ENCODE measurements at regions not wholly inside any gene's neighbourhood (a gene's known extent, or its start where the extent isn't known, plus 50 kb on each side); places are given as distances from the start of the nearest gene placed in this dataset.
A peak's percentile ranks its signal among the peaks of the same experiment; 100 is the strongest.

DNA sequence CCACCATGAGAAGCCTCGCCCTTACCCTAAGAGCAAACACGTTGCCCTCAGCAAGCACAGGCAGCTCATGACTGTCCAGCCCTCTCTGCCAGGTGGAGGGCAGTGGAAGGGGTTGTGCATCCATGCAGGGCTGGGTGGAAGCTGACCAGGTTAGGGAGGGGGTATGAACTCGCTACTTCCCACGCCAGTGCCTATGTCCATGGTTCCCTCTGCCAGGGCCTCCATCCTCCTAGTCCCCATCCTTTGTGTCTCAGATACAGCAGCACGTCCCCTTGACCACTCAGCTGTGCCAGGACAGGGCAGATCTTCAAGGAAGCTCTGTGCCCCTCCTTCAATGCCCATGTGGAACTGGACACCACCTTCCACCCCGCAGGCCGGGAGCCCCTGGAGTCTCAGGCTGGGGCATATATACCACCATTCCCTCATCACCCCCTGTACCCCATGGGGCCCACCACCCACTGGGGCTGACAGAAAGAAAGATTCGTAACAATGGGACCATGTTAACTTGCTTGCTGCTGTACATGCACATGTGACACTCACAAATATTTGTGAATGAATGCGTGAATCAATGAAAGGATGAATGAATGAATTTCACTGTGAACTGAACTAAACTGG lies 90.7 kb downstream of the ANKRD60 start:
- TF ChIP-seq CTCF (conservative IDR thresholded peaks at IDR 0.05): no peak
- H3K9me3 ChIP-seq (ENCODE audit: control insufficient read depth, low read length): no peaks in the 10 kb centered on the region
- no peak overlapping the region for H3K27ac ChIP-seq (ENCODE audit: low read depth, low read length)
- Mint-ChIP-seq H3K27me3 (ENCODE audit: insufficient read depth) (peaks cover 45% of the 10 kb centered on the region), H3K9me3 (peaks cover 4% of the 10 kb centered on the region), H3K27ac (no peak overlapping the region), H3K4me3 (no peak overlapping the region), H3K36me3 (ENCODE audit: low read depth) (no peaks in the 10 kb centered on the region), H3K4me1 (peaks cover 14% of the 10 kb centered on the region)
- H3K4me3 ChIP-seq (ENCODE audit: low read length): no peak overlapping the region
- no peaks in the 10 kb centered on the region for H3K36me3 ChIP-seq (ENCODE audit: control insufficient read depth, insufficient read depth, low read length)
- no peaks in the 10 kb centered on the region for H3K27me3 ChIP-seq (ENCODE audit: control insufficient read depth, insufficient read depth, low read length, poor library complexity, severe bottlenecking)
- H3K4me1 ChIP-seq (ENCODE audit: control insufficient read depth, insufficient read depth, low read length): no peaks in the 10 kb centered on the region
- H3K9ac ChIP-seq (ENCODE audit: extremely low read depth, low read length, poor library complexity, severe bottlenecking): no peak overlapping the region
- WGBS, 2 experiments (ENCODE audit: insufficient coverage in 1 of 2, insufficient read length in 1 of 2): 90 to 94% methylated on average over 6 to 9 of the region's 9 CpGs
- DNase-seq: peak; percentile 24

DNA sequence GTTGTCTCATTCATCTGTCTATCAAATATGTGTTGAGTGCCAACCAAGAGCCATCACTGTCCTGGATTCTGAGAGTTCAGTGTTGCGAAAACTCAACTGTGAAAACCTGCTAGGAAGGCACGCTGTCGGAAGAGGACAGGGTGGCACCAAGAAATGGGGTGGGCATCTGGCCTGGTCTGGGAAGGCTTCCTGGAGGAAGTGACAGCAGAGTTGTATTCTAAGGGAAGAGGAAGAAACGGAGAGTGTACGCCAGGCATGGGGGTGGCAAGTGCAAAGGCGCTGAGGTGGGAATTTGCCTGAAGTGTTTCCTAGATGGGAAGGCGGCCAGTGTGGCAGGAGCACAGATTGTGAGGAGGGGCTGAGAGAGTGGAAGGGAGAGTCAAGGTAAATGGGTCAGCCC lies 91.2 kb downstream of the ANKRD60 start:
- Histone ChIP-seq H3K9ac (ENCODE audit: extremely low read depth, low read length, poor library complexity, severe bottlenecking) (no peak overlapping the region), H3K4me3 (ENCODE audit: low read length) (no peak overlapping the region), H3K27ac (ENCODE audit: low read depth, low read length) (no peak overlapping the region), H3K9me3 (ENCODE audit: control insufficient read depth, low read length) (no peaks in the 10 kb centered on the region), H3K4me1 (ENCODE audit: control insufficient read depth, insufficient read depth, low read length) (no peaks in the 10 kb centered on the region), H3K36me3 (ENCODE audit: control insufficient read depth, insufficient read depth, low read length) (no peaks in the 10 kb centered on the region), H3K27me3 (ENCODE audit: control insufficient read depth, insufficient read depth, low read length, poor library complexity, severe bottlenecking) (no peaks in the 10 kb centered on the region)
- Mint-ChIP-seq H3K4me1 (peaks cover 14% of the 10 kb centered on the region), H3K27me3 (ENCODE audit: insufficient read depth) (peaks cover 42% of the 10 kb centered on the region), H3K4me3 (no peak overlapping the region), H3K9me3 (peaks cover 4% of the 10 kb centered on the region), H3K27ac (no peak overlapping the region), H3K36me3 (ENCODE audit: low read depth) (no peaks in the 10 kb centered on the region)
- peak; percentile 13 for DNase-seq
- TF ChIP-seq CTCF (conservative IDR thresholded peaks at IDR 0.05): no peak
- 96% methylated on average over 6 to 7 of the region's 7 CpGs for WGBS, 2 experiments (ENCODE audit: insufficient coverage in 1 of 2, insufficient read length in 1 of 2)

DNA sequence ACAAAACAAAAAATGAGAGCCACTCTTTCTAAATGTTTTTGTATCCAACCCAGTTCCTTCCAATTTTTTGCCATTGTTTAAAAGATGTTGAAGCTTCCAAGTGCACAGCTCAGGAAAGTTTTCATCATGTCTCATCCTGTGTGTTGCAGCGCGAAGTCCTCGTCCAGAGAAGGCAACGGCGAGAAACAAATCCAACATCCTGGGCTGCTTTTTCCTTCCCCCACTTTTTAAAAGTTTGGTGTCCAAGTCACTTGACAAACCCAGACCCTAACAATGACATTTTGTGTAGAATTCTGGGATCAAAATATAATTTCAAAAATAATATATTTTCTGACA lies 92.3 kb downstream of the ANKRD60 start:
- DNase-seq: no peak
- no peak overlapping the region for H3K4me3 Mint-ChIP-seq
- peaks cover 39% of the 10 kb centered on the region for H3K27me3 Mint-ChIP-seq (ENCODE audit: insufficient read depth)
- Histone ChIP-seq H3K27ac (ENCODE audit: low read depth, low read length) (no peak overlapping the region), H3K36me3 (ENCODE audit: control insufficient read depth, insufficient read depth, low read length) (no peaks in the 10 kb centered on the region), H3K4me1 (ENCODE audit: control insufficient read depth, insufficient read depth, low read length) (no peaks in the 10 kb centered on the region), H3K4me3 (ENCODE audit: low read length) (no peak overlapping the region), H3K9ac (ENCODE audit: extremely low read depth, low read length, poor library complexity, severe bottlenecking) (no peak overlapping the region), H3K9me3 (ENCODE audit: control insufficient read depth, low read length) (no peaks in the 10 kb centered on the region), H3K27me3 (ENCODE audit: control insufficient read depth, insufficient read depth, low read length, poor library complexity, severe bottlenecking) (no peaks in the 10 kb centered on the region)
- peaks cover 4% of the 10 kb centered on the region for H3K9me3 Mint-ChIP-seq
- peaks cover 23% of the 10 kb centered on the region for H3K4me1 Mint-ChIP-seq
- no peaks in the 10 kb centered on the region for H3K36me3 Mint-ChIP-seq (ENCODE audit: low read depth)
- no peak overlapping the region for H3K27ac Mint-ChIP-seq
- TF ChIP-seq CTCF (conservative IDR thresholded peaks at IDR 0.05): no peak
- WGBS, 2 experiments (ENCODE audit: insufficient coverage in 1 of 2, insufficient read length in 1 of 2): 91 to 93% methylated on average over 4 to 5 of the region's 5 CpGs

Measured in endodermal cell (in vitro differentiated cells).